B cell (primary cell): ENCODE measurements at regions not wholly inside any gene's neighbourhood (a gene's known extent, or its start where the extent isn't known, plus 50 kb on each side); places are given as distances from the start of the nearest gene placed in this dataset.

Experiments used
- ATAC-seq: fragments of 200-7000 bp; cut with Tn5 transposase; one replicate; pipeline ENCODE4 v1.10.0; 2021; ENCODE audit warnings: low read depth, mild to moderate bottlenecking, moderate number of reproducible peaks, moderate library complexity
- CTCF ChIA-PET: fragments of 350-600 bp; sonication (Branson Sonifier 250); formaldehyde crosslinking; loops from one replicate; lab custom pipeline; 2021; ENCODE audit warnings: antibody characterized with exemption, inconsistent platforms; lab: Charles Lee
- POLR2A ChIA-PET: fragments of 350-600 bp; sonication (Branson Sonifier 250); formaldehyde crosslinking; loops from one replicate; lab custom pipeline; 2021; ENCODE audit warnings: antibody characterized with exemption; lab: Charles Lee
- DNase-seq: peaks from one replicate; pipeline ENCODE4 v3.0.0; 2013
- H2AFZ ChIP-seq: 2 replicates; pipeline ENCODE4 v1.6.1; 2012; ENCODE audit warnings: mild to moderate bottlenecking, low read depth, low read length; ENCODE audit not compliant: insufficient read depth, poor library complexity, severe bottlenecking
- H3K27ac ChIP-seq, 2 donors: 1 replicate in 1 of 2; 2 replicates in 1 of 2; pipeline ENCODE4 v1.5.1; 2012 to 2013; ENCODE audit warnings: low read length in 2 of 2, mild to moderate bottlenecking in 2 of 2, moderate library complexity in 1 of 2
- H3K27me3 ChIP-seq, 4 experiments: fragments of 200-600 bp in 1 of 4; sonication (generic) in 1 of 4; replicated peaks in 1 of 4; 1 replicate in 2 of 4; 2 replicates in 2 of 4; pipeline versions ENCODE4 v1.6.1 to v1.7.0; 2013 to 2016; ENCODE audit warnings: low read length in 3 of 4, mild to moderate bottlenecking in 2 of 4, mixed read lengths in 1 of 4, moderate library complexity in 1 of 4; ENCODE audit not compliant: insufficient read depth in 4 of 4, control insufficient read depth in 3 of 4; ENCODE audit errors: control extremely low read depth in 1 of 4
- H3K36me3 ChIP-seq, 2 experiments: replicated peaks in 1 of 2; 1 replicate in 1 of 2; 2 replicates in 1 of 2; pipeline versions ENCODE4 v1.6.1 to v1.7.1; 2013; ENCODE audit warnings: low read length in 1 of 2; ENCODE audit not compliant: insufficient read depth in 2 of 2, control insufficient read depth in 1 of 2; ENCODE audit errors: control extremely low read depth in 1 of 2, extremely low read depth in 1 of 2
- H3K4me1 ChIP-seq, 2 donors: fragments of 200-600 bp in 1 of 2; sonication (generic) in 1 of 2; 1 replicate in 1 of 2; 2 replicates in 1 of 2; pipeline versions ENCODE4 v1.5.1 to v1.6.1; 2013 to 2017; ENCODE audit warnings: low read length in 2 of 2; ENCODE audit not compliant: control insufficient read depth in 2 of 2, insufficient read depth in 2 of 2
- H3K4me2 ChIP-seq: replicated peaks from 2 replicates; pipeline ENCODE3; 2012; ENCODE audit warnings: mild to moderate bottlenecking, low read depth, low read length; ENCODE audit not compliant: poor library complexity, severe bottlenecking
- H3K4me3 ChIP-seq, 5 experiments: fragments of 200-600 bp in 1 of 5; sonication (generic) in 1 of 5; 1 replicate in 3 of 5; 2 replicates in 2 of 5; pipeline versions ENCODE4 v1.5.1 to v1.7.0; 2011 to 2016; ENCODE audit warnings: low read length in 4 of 5, mild to moderate bottlenecking in 4 of 5, low read depth in 2 of 5, control low read depth in 1 of 5, moderate library complexity in 1 of 5; ENCODE audit not compliant: insufficient read depth in 1 of 5; ENCODE audit errors: control extremely low read depth in 1 of 5, extremely low read depth in 1 of 5
- H3K79me2 ChIP-seq: fragments of 200-600 bp; sonication (generic); one replicate; pipeline ENCODE4 v1.6.0; 2016; ENCODE audit warnings: low read length; ENCODE audit not compliant: control insufficient read depth, insufficient read depth
- H3K9ac ChIP-seq: fragments of 200-600 bp; sonication (generic); 2 replicates; pipeline ENCODE4 v1.6.1; 2017; ENCODE audit warnings: mild to moderate bottlenecking, low read length, moderate library complexity
- H3K9me3 ChIP-seq, 3 donors: one replicate each; pipeline versions ENCODE4 v1.6.1 to v1.7.1; 2013; ENCODE audit warnings: low read length in 2 of 3; ENCODE audit not compliant: control insufficient read depth in 2 of 3, insufficient read depth in 1 of 3; ENCODE audit errors: control extremely low read depth in 1 of 3
- H4K20me1 ChIP-seq: 2 replicates; pipeline ENCODE4 v1.6.0; 2012; ENCODE audit warnings: mild to moderate bottlenecking, low read length; ENCODE audit not compliant: insufficient read depth, control insufficient read depth, poor library complexity, severe bottlenecking
- H3K27ac Mint-ChIP-seq: one replicate; pipeline ENCODE4 v1.8.0; 2021; ENCODE audit warnings: mixed read lengths
- H3K27me3 Mint-ChIP-seq: one replicate; pipeline ENCODE4 v1.8.0; 2021; ENCODE audit warnings: mixed read lengths
- H3K4me1 Mint-ChIP-seq: one replicate; pipeline ENCODE4 v1.8.0; 2021; ENCODE audit warnings: mixed read lengths
- H3K4me3 Mint-ChIP-seq: one replicate; pipeline ENCODE4 v1.8.0; 2021; ENCODE audit warnings: mixed read lengths
- H3K9me3 Mint-ChIP-seq: one replicate; pipeline ENCODE4 v1.8.0; 2022; ENCODE audit warnings: mixed read lengths; ENCODE audit not compliant: insufficient read depth
- CTCF ChIP-seq: fragments of 200-600 bp; IDR thresholded peaks from one replicate; pipeline ENCODE4 v1.8.0; 2022; ENCODE audit warnings: antibody characterized with exemption, mild to moderate bottlenecking
- EZH2 ChIP-seq: IDR thresholded peaks from 2 replicates; pipeline ENCODE4 v1.6.1; 2012; ENCODE audit warnings: borderline replicate concordance, low read depth, mild to moderate bottlenecking, moderate library complexity, low read length; ENCODE audit not compliant: insufficient read depth, poor library complexity, severe bottlenecking
- WGBS: methylation state at CpG from one replicate; pipeline ENCODE4 v1.1.5; 2013; ENCODE audit warnings: missing lambda C conversion rate; ENCODE audit not compliant: insufficient coverage; 5-methylcytosine and 5-hydroxymethylcytosine counted together
- intact Hi-C: fragments of 100-400 bp; cut with micrococcal nuclease; formaldehyde crosslinking; loops from one replicate; pipeline ENCODE4 v1.10.0; 2022

- H3K27me3 Mint-ChIP-seq = no peaks in the 10 kb centered on the region
Observed at GRCh38 chr13:64446372-64446771, 2783.8 kb downstream of the PCDH9 start.

GRCh38 chr13:64441740-64442139 lies 2788.4 kb downstream of the PCDH9 start:
- no peaks in the 10 kb centered on the region for H3K79me2 ChIP-seq
- no peak overlapping the region for H3K4me3 ChIP-seq
- ChIA-PET CTCF (no interaction called here), POLR2A (no interaction called here)
- TF ChIP-seq EZH2 (no peak), CTCF (no peak)
- no peaks in the 10 kb centered on the region for H3K4me1 Mint-ChIP-seq
- H3K9me3 Mint-ChIP-seq = no peaks in the 10 kb centered on the region
- no peak overlapping the region for H3K27ac Mint-ChIP-seq
- DNase-seq = no peak
- ATAC-seq = no peak
- H3K27ac ChIP-seq = no peak overlapping the region
- H3K36me3 ChIP-seq = no peaks in the 10 kb centered on the region
- no peaks in the 10 kb centered on the region for H3K27me3 ChIP-seq
- no peak overlapping the region for H3K4me3 Mint-ChIP-seq
- no peak overlapping the region for H2AFZ ChIP-seq
- H3K9ac ChIP-seq = no peak overlapping the region
- H3K4me1 ChIP-seq = no peaks in the 10 kb centered on the region
- H3K4me2 ChIP-seq = no peak overlapping the region
- no CpG with 5 or more reads among the region's 1 CpG for WGBS
- no peaks in the 10 kb centered on the region for H4K20me1 ChIP-seq
- intact Hi-C loops = no loop called here
- H3K9me3 ChIP-seq = no peaks in the 10 kb centered on the region
- H3K27me3 Mint-ChIP-seq = no peaks in the 10 kb centered on the region

More at GRCh38 chr13:64446372-64446771, 2783.8 kb downstream of the PCDH9 start:
- H3K9me3 Mint-ChIP-seq = no peaks in the 10 kb centered on the region
- TF ChIP-seq CTCF (no peak), EZH2 (no peak)
- POLR2A ChIA-PET = no interaction called here
- H3K27me3 ChIP-seq = no peaks in the 10 kb centered on the region
- no peak overlapping the region for H3K27ac Mint-ChIP-seq
- no peak overlapping the region for H3K4me2 ChIP-seq
- no CpG with 5 or more reads among the region's 2 CpGs for WGBS
- CTCF ChIA-PET = no interaction called here
- H3K9me3 ChIP-seq = no peaks in the 10 kb centered on the region
- H2AFZ ChIP-seq = no peak overlapping the region
- H3K4me1 Mint-ChIP-seq = no peaks in the 10 kb centered on the region
- H3K9ac ChIP-seq = no peak overlapping the region
- no peaks in the 10 kb centered on the region for H3K36me3 ChIP-seq
- H3K27ac ChIP-seq = no peak overlapping the region
- DNase-seq (no peak), ATAC-seq (no peak)
- H4K20me1 ChIP-seq = no peaks in the 10 kb centered on the region
- no peak overlapping the region for H3K4me3 ChIP-seq
- H3K4me1 ChIP-seq = no peaks in the 10 kb centered on the region
- no peak overlapping the region for H3K4me3 Mint-ChIP-seq
- H3K79me2 ChIP-seq = no peaks in the 10 kb centered on the region
- intact Hi-C loops = no loop called here
